ENCODE measurements at regions not wholly inside any gene's neighbourhood (a gene's known extent, or its start where the extent isn't known, plus 50 kb on each side); places are given as distances from the start of the nearest gene placed in this dataset.

- TF ChIP-seq REST (IDR thresholded peaks at IDR 0.05; ENCODE audit: insufficient replicate concordance, low read depth) (no peak), POLR2AphosphoS5 (IDR thresholded peaks at IDR 0.05; ENCODE audit: low read depth) (no peak), SPI1 (IDR thresholded peaks at IDR 0.05; ENCODE audit: borderline replicate concordance, low read depth) (no peak), CTCF (IDR thresholded peaks at IDR 0.05; ENCODE audit: insufficient read depth, low read length) (no peak), GABPA (IDR thresholded peaks at IDR 0.05; ENCODE audit: low read depth) (no peak)
- Histone ChIP-seq H3K27ac (replicated peaks) (no peak overlapping the region), H3K27me3 (ENCODE audit: insufficient read depth, poor library complexity, severe bottlenecking) (no peaks in the 10 kb centered on the region), H3K4me3 (replicated peaks; ENCODE audit: insufficient read depth, low read length) (no peak overlapping the region)
- DNase-seq (ENCODE audit: low read depth in 1 of 2, low spot score in 1 of 2) = no peak
Measured at GRCh38 chr18:5036523-5036922, 160.5 kb downstream of the AKAIN1 start.

GRCh38 chr18:5031216-5031615 is 165.8 kb downstream of the AKAIN1 start:
- Histone ChIP-seq H3K27ac (replicated peaks) (no peak overlapping the region), H3K27me3 (ENCODE audit: insufficient read depth, poor library complexity, severe bottlenecking) (no peaks in the 10 kb centered on the region), H3K4me3 (replicated peaks; ENCODE audit: insufficient read depth, low read length) (no peak overlapping the region)
- no peak for DNase-seq (ENCODE audit: low read depth in 1 of 2, low spot score in 1 of 2)
- no peak for TF ChIP-seq REST (IDR thresholded peaks at IDR 0.05; ENCODE audit: insufficient replicate concordance, low read depth)

GRCh38 chr18:5030636-5031035 is 166.4 kb downstream of the AKAIN1 start:
- Histone ChIP-seq H3K4me3 (replicated peaks; ENCODE audit: insufficient read depth, low read length) (no peak overlapping the region), H3K27me3 (ENCODE audit: insufficient read depth, poor library complexity, severe bottlenecking) (no peaks in the 10 kb centered on the region), H3K27ac (replicated peaks) (no peak overlapping the region)
- TF ChIP-seq SPI1 (IDR thresholded peaks at IDR 0.05; ENCODE audit: borderline replicate concordance, low read depth) = no peak
- no peak for TF ChIP-seq CTCF (IDR thresholded peaks at IDR 0.05; ENCODE audit: insufficient read depth, low read length)
- TF ChIP-seq REST (IDR thresholded peaks at IDR 0.05; ENCODE audit: insufficient replicate concordance, low read depth) = no peak
- TF ChIP-seq GABPA (IDR thresholded peaks at IDR 0.05; ENCODE audit: low read depth) = no peak
- TF ChIP-seq POLR2AphosphoS5 (IDR thresholded peaks at IDR 0.05; ENCODE audit: low read depth) = no peak
- DNase-seq (ENCODE audit: low read depth in 1 of 2, low spot score in 1 of 2) = no peak

- peaks cover 5% of the 10 kb centered on the region for H3K27me3 ChIP-seq (ENCODE audit: insufficient read depth, poor library complexity, severe bottlenecking)
- DNase-seq (ENCODE audit: low read depth in 1 of 2, low spot score in 1 of 2) = no peak
- TF ChIP-seq REST (IDR thresholded peaks at IDR 0.05; ENCODE audit: insufficient replicate concordance, low read depth) = no peak
- no peak for TF ChIP-seq GABPA (IDR thresholded peaks at IDR 0.05; ENCODE audit: low read depth)
- H3K4me3 ChIP-seq (replicated peaks; ENCODE audit: insufficient read depth, low read length) = no peak overlapping the region
- H3K27ac ChIP-seq (replicated peaks) = no peak overlapping the region
Measured at GRCh38 chr18:5029592-5029991, 167.5 kb downstream of the AKAIN1 start.
